Panc1 (cell line): ENCODE measurements at regions not wholly inside any gene's neighbourhood (a gene's known extent, or its start where the extent isn't known, plus 50 kb on each side); places are given as distances from the start of the nearest gene placed in this dataset.

Source experiments
- ATAC-seq: fragments of 200-7000 bp; cut with Tn5 transposase; 2 replicates; pipeline ENCODE4 v1.9.1; 2020; ENCODE audit warnings: mild to moderate bottlenecking, moderate library complexity
- BruUV-seq: library from RNA; stranded (reverse); fragments of 400-500 nt; replicated peaks from 2 replicates; lab custom pipeline; 2021; lab: Mats Ljungman, UMichigan
- CTCF ChIA-PET: fragments of 300-600 bp; sonication (Branson Sonifier 250); formaldehyde crosslinking; loops from one replicate; lab custom pipeline; 2022; ENCODE audit warnings: antibody characterized with exemption; lab: Charles Lee
- POLR2A ChIA-PET: fragments of 300-600 bp; sonication (Branson Sonifier 250); formaldehyde crosslinking; loops from one replicate; lab custom pipeline; 2022; ENCODE audit warnings: antibody characterized with exemption; lab: Charles Lee
- DNase-seq: peaks from one replicate; pipeline ENCODE4 v3.0.0-alpha.2; 2010; ENCODE audit warnings: low read depth, low spot score
- H3K27ac ChIP-seq: 2 replicates; pipeline ENCODE4 v1.5.1; 2011; ENCODE audit warnings: mild to moderate bottlenecking, low read length, inconsistent platforms
- H3K27me3 ChIP-seq: fragments of 200-500 bp; sonication (Bioruptor generic); 2 replicates; pipeline ENCODE4 v1.6.0; 2014; ENCODE audit warnings: low read length, inconsistent platforms; ENCODE audit not compliant: control insufficient read depth, insufficient read depth
- H3K36me3 ChIP-seq: fragments of 200-500 bp; sonication (Bioruptor generic); 2 replicates; pipeline ENCODE4 v1.5.1; 2014; ENCODE audit warnings: inconsistent platforms, mild to moderate bottlenecking, low read length, moderate library complexity; ENCODE audit not compliant: control insufficient read depth, insufficient read depth
- H3K4me1 ChIP-seq: 2 replicates; pipeline ENCODE4 v1.5.1; 2011; ENCODE audit warnings: inconsistent platforms, mild to moderate bottlenecking, low read length, moderate library complexity; ENCODE audit not compliant: control insufficient read depth, insufficient read depth
- H3K4me3 ChIP-seq, 2 experiments: 2 replicates each; pipeline ENCODE4 v1.5.1; 2011 to 2012; ENCODE audit warnings: low read depth in 2 of 2, low read length in 2 of 2, mild to moderate bottlenecking in 2 of 2, inconsistent platforms in 1 of 2, moderate library complexity in 1 of 2
- H3K9me3 ChIP-seq: fragments of 200-500 bp; sonication (Bioruptor generic); 2 replicates; pipeline ENCODE4 v1.5.1; 2014; ENCODE audit warnings: low read depth, mild to moderate bottlenecking, inconsistent platforms, low read length, moderate library complexity; ENCODE audit not compliant: control insufficient read depth, insufficient read depth
- CTCF ChIP-seq: fragments of 450-650 bp; IDR thresholded peaks from 2 replicates; pipeline ENCODE4 v1.5.1; 2017; ENCODE audit warnings: mild to moderate bottlenecking
- POLR2AphosphoS5 ChIP-seq: IDR thresholded peaks from 2 replicates; pipeline ENCODE4 v1.6.1; 2012; ENCODE audit warnings: mild to moderate bottlenecking, low read depth, low read length, moderate library complexity
- SIN3A ChIP-seq: IDR thresholded peaks from 2 replicates; pipeline ENCODE4 v1.6.1; 2012; ENCODE audit warnings: low read depth, mild to moderate bottlenecking, low read length, moderate library complexity, borderline replicate concordance; ENCODE audit not compliant: insufficient read depth
- TCF7L2 ChIP-seq: IDR thresholded peaks from 2 replicates; pipeline ENCODE4 v1.6.1; 2011; ENCODE audit warnings: mild to moderate bottlenecking, low read depth, low read length, inconsistent platforms
- in situ Hi-C: cut with HindIII; loops from 2 replicates; pipeline ENCODE4 v1.10.0; 2016; ENCODE audit warnings: low sequenced_read_pairs, low pct_unique_long_range_greater_than_20kb
- intact Hi-C: fragments of 100-400 bp; cut with micrococcal nuclease; formaldehyde crosslinking; loops from one replicate; pipeline ENCODE4 v1.10.0; 2022; ENCODE audit not compliant: unreplicated experiment
- TF ChIP-seq, protein P1 (sequence below), 2 experiments: IDR thresholded peaks; 2 replicates each; pipeline ENCODE4 v1.6.1; 2011 to 2012; ENCODE audit warnings: low read depth in 2 of 2, control low read depth in 1 of 2, low read length in 1 of 2, mild to moderate bottlenecking in 1 of 2, moderate library complexity in 1 of 2; ENCODE audit not compliant: insufficient read depth in 1 of 2

GRCh38 chr18:76115580-76115979 lies 379.5 kb downstream of the ZNF516 start:
- ATAC-seq, result no peak
- BruUV-seq, result no TSS peak

GRCh38 chr18:76113101-76113500 lies 381.9 kb downstream of the ZNF516 start:
- CTCF ChIA-PET, result no interaction called here
- no peak overlapping the region for H3K27ac ChIP-seq
- intact Hi-C loops, result no loop called here
- DNase-seq (no peak), ATAC-seq (no peak)
- POLR2A ChIA-PET, result no interaction called here
- no TSS peak for BruUV-seq
- in situ Hi-C loops, result no loop called here
- no peaks in the 10 kb centered on the region for H3K36me3 ChIP-seq
- no peak overlapping the region for H3K4me3 ChIP-seq
- H3K4me1 ChIP-seq, result no peaks in the 10 kb centered on the region
- H3K27me3 ChIP-seq, result no peaks in the 10 kb centered on the region
- H3K9me3 ChIP-seq, result no peaks in the 10 kb centered on the region
- TF ChIP-seq TCF7L2 (no peak), SIN3A (no peak), CTCF (no peak), POLR2AphosphoS5 (no peak)
- TF ChIP-seq, protein P1, sequence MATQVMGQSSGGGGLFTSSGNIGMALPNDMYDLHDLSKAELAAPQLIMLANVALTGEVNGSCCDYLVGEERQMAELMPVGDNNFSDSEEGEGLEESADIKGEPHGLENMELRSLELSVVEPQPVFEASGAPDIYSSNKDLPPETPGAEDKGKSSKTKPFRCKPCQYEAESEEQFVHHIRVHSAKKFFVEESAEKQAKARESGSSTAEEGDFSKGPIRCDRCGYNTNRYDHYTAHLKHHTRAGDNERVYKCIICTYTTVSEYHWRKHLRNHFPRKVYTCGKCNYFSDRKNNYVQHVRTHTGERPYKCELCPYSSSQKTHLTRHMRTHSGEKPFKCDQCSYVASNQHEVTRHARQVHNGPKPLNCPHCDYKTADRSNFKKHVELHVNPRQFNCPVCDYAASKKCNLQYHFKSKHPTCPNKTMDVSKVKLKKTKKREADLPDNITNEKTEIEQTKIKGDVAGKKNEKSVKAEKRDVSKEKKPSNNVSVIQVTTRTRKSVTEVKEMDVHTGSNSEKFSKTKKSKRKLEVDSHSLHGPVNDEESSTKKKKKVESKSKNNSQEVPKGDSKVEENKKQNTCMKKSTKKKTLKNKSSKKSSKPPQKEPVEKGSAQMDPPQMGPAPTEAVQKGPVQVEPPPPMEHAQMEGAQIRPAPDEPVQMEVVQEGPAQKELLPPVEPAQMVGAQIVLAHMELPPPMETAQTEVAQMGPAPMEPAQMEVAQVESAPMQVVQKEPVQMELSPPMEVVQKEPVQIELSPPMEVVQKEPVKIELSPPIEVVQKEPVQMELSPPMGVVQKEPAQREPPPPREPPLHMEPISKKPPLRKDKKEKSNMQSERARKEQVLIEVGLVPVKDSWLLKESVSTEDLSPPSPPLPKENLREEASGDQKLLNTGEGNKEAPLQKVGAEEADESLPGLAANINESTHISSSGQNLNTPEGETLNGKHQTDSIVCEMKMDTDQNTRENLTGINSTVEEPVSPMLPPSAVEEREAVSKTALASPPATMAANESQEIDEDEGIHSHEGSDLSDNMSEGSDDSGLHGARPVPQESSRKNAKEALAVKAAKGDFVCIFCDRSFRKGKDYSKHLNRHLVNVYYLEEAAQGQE (IDR thresholded peaks at IDR 0.05; ENCODE audit: insufficient read depth in 1 of 2, low read depth in 2 of 2, low read length in 1 of 2), result no peak

More at GRCh38 chr18:76115580-76115979, 379.5 kb downstream of the ZNF516 start:
- TF ChIP-seq TCF7L2 (no peak), POLR2AphosphoS5 (no peak), SIN3A (no peak), CTCF (no peak)
- TF ChIP-seq, protein P1 (IDR thresholded peaks at IDR 0.05; ENCODE audit: insufficient read depth in 1 of 2, low read depth in 2 of 2, low read length in 1 of 2), result no peak
- Histone ChIP-seq H3K27me3 (no peaks in the 10 kb centered on the region), H3K27ac (no peak overlapping the region), H3K9me3 (no peaks in the 10 kb centered on the region), H3K36me3 (no peaks in the 10 kb centered on the region), H3K4me3 (no peak overlapping the region), H3K4me1 (no peaks in the 10 kb centered on the region)
- DNase-seq, result no peak
- CTCF ChIA-PET, result no interaction called here
- in situ Hi-C loops (no loop called here), intact Hi-C loops (no loop called here)
- POLR2A ChIA-PET, result no interaction called here
